Endothelial cell of umbilical vein (primary cell): ENCODE measurements at regions not wholly inside any gene's neighbourhood (a gene's known extent, or its start where the extent isn't known, plus 50 kb on each side); places are given as distances from the start of the nearest gene placed in this dataset.

Source experiments
- BruUV-seq: library from RNA; stranded (reverse); fragments of 400-500 nt; replicated peaks from 2 replicates; lab custom pipeline; 2021; lab: Mats Ljungman, UMichigan
- CTCF ChIA-PET: fragments of 300-600, 350-600 bp; sonication (Branson Sonifier 250); formaldehyde crosslinking; loops from one replicate; lab custom pipeline; 2021; ENCODE audit warnings: antibody characterized with exemption, inconsistent platforms; lab: Charles Lee
- POLR2A ChIA-PET: fragments of 300-600, 350-600 bp; sonication (Branson Sonifier 250); formaldehyde crosslinking; loops from one replicate; lab custom pipeline; 2021; ENCODE audit warnings: antibody characterized with exemption, inconsistent platforms; lab: Charles Lee
- DNase-seq: peaks from one replicate; pipeline ENCODE4 v3.0.0-alpha.2; 2011; ENCODE audit warnings: low read depth, low spot score
- FAIRE-seq: peaks from 2 replicates; lab custom pipeline; 2011; peaks lifted over from hg19 to GRCh38; lab: Jason Lieb, UNC
- H2AFZ ChIP-seq: 2 replicates; pipeline ENCODE4 v1.6.0; 2012; ENCODE audit warnings: low read depth, low read length, control low read depth, inconsistent platforms
- H3K27ac ChIP-seq: 2 replicates; pipeline ENCODE4 v1.5.1; 2011; ENCODE audit warnings: low read depth, mild to moderate bottlenecking, control low read depth, low read length, moderate library complexity; ENCODE audit not compliant: insufficient read depth
- H3K27me3 ChIP-seq, 2 experiments: 2 replicates each; pipeline versions ENCODE4 v1.6.0 to v1.6.1; 2011; ENCODE audit warnings: low read length in 2 of 2, mixed read lengths in 1 of 2; ENCODE audit not compliant: control insufficient read depth in 2 of 2, insufficient read depth in 2 of 2
- H3K36me3 ChIP-seq, 2 experiments: 2 replicates in 1 of 2; 3 replicates in 1 of 2; pipeline ENCODE4 v1.5.1; 2011; ENCODE audit warnings: low read length in 2 of 2, mild to moderate bottlenecking in 1 of 2, moderate library complexity in 1 of 2; ENCODE audit not compliant: control insufficient read depth in 2 of 2, insufficient read depth in 2 of 2; ENCODE audit errors: extremely low read depth in 1 of 2
- H3K4me1 ChIP-seq: 3 replicates; pipeline ENCODE4 v1.5.1; 2011; ENCODE audit warnings: mild to moderate bottlenecking, low read length; ENCODE audit not compliant: control insufficient read depth, insufficient read depth; ENCODE audit errors: extremely low read depth
- H3K4me2 ChIP-seq: 2 replicates; pipeline ENCODE4 v1.6.1; 2011; ENCODE audit warnings: low read length, control low read depth, mixed read lengths; ENCODE audit not compliant: insufficient read depth
- H3K4me3 ChIP-seq, 3 experiments: fragments of 200-600 bp in 1 of 3; sonication (generic), shearing (Covaris generic) in 1 of 3; replicated peaks in 1 of 3; 2 replicates each; pipeline ENCODE4 v1.5.1; 2011 to 2016; ENCODE audit warnings: control low read depth in 3 of 3, low read length in 3 of 3, mild to moderate bottlenecking in 2 of 3, inconsistent platforms in 1 of 3, low read depth in 1 of 3, moderate library complexity in 1 of 3; ENCODE audit not compliant: insufficient read depth in 1 of 3
- H3K79me2 ChIP-seq: 2 replicates; pipeline ENCODE4 v1.6.0; 2012; ENCODE audit warnings: low read length, inconsistent platforms; ENCODE audit not compliant: control insufficient read depth, insufficient read depth
- H3K9ac ChIP-seq: replicated peaks from 2 replicates; pipeline ENCODE3; 2011; ENCODE audit warnings: low read length, control low read depth; ENCODE audit not compliant: insufficient read depth; ENCODE audit errors: extremely low read depth
- H3K9me1 ChIP-seq: replicated peaks from 3 replicates; pipeline ENCODE4 v1.6.0; 2011; ENCODE audit warnings: mild to moderate bottlenecking, low read length; ENCODE audit not compliant: control insufficient read depth, insufficient read depth; ENCODE audit errors: extremely low read depth
- H3K9me3 ChIP-seq: replicated peaks from 2 replicates; pipeline ENCODE4 v1.5.1; 2012; ENCODE audit warnings: low read length, inconsistent platforms; ENCODE audit not compliant: control insufficient read depth, insufficient read depth
- H4K20me1 ChIP-seq: replicated peaks from 2 replicates; pipeline ENCODE3; 2011; ENCODE audit warnings: mild to moderate bottlenecking, low read length; ENCODE audit not compliant: control insufficient read depth, insufficient read depth; ENCODE audit errors: extremely low read depth
- CTCF ChIP-seq, 2 donors: IDR thresholded peaks; 1 replicate in 1 of 2; 2 replicates in 1 of 2; pipeline ENCODE4 v1.5.1; 2011; ENCODE audit warnings: low read length in 2 of 2, mild to moderate bottlenecking in 2 of 2, moderate library complexity in 2 of 2, control low read depth in 1 of 2, inconsistent platforms in 1 of 2, low read depth in 1 of 2; ENCODE audit not compliant: insufficient read depth in 1 of 2; ENCODE audit errors: extremely low read depth in 1 of 2
- EZH2 ChIP-seq: IDR thresholded peaks from 2 replicates; pipeline ENCODE4 v1.6.1; 2012; ENCODE audit warnings: borderline replicate concordance, low read depth, mild to moderate bottlenecking, moderate library complexity, low read length, inconsistent platforms; ENCODE audit not compliant: severe bottlenecking
- FOS ChIP-seq: IDR thresholded peaks from 2 replicates; pipeline ENCODE4 v1.6.1; 2011; ENCODE audit warnings: mild to moderate bottlenecking, low read length, moderate library complexity, borderline replicate concordance; ENCODE audit not compliant: insufficient read depth
- GATA2 ChIP-seq: IDR thresholded peaks from 2 replicates; pipeline ENCODE4 v1.7.0; 2011; ENCODE audit warnings: low read depth, mild to moderate bottlenecking, moderate library complexity, mixed read lengths, low read length; ENCODE audit not compliant: insufficient read length, insufficient read depth
- JUN ChIP-seq: IDR thresholded peaks from 2 replicates; pipeline ENCODE4 v1.6.1; 2011; ENCODE audit warnings: borderline replicate concordance, low read depth; ENCODE audit not compliant: insufficient read length, insufficient read depth
- MAX ChIP-seq: IDR thresholded peaks from 2 replicates; pipeline ENCODE4 v1.6.1; 2011; ENCODE audit not compliant: insufficient read depth, insufficient read length
- MYC ChIP-seq: IDR thresholded peaks from one replicate; pipeline ENCODE4 v1.6.1; 2011; ENCODE audit warnings: mild to moderate bottlenecking, low read depth, low read length
- POLR2A ChIP-seq: IDR thresholded peaks from 2 replicates; pipeline ENCODE4 v1.6.1; 2012; ENCODE audit warnings: low read depth, mild to moderate bottlenecking, control low read depth, low read length
- POLR2AphosphoS5 ChIP-seq: IDR thresholded peaks from 2 replicates; pipeline ENCODE4 v1.6.1; 2012; ENCODE audit warnings: low read depth, mild to moderate bottlenecking, control low read depth, low read length, moderate library complexity; ENCODE audit not compliant: insufficient read depth
- dilution Hi-C: fragments of 300-500 bp; cut with MboI; formaldehyde crosslinking; loops from one replicate; pipeline ENCODE4 v1.15.0; 2019; ENCODE audit warnings: low sequenced_read_pairs; ENCODE audit not compliant: extremely low pct_ligation_motif_present
- intact Hi-C: fragments of 100-400 bp; cut with micrococcal nuclease; formaldehyde crosslinking; loops from one replicate; pipeline ENCODE4 v1.10.0; 2022

- ChIA-PET CTCF (no interaction called here), POLR2A (no interaction called here)
- dilution Hi-C loops (no loop called here), intact Hi-C loops (no loop called here)
- Histone ChIP-seq H3K4me2 (no peak overlapping the region), H3K79me2 (no peaks in the 10 kb centered on the region), H3K27me3 (no peaks in the 10 kb centered on the region), H3K9ac (no peak overlapping the region), H3K9me1 (no peaks in the 10 kb centered on the region), H3K9me3 (no peaks in the 10 kb centered on the region), H4K20me1 (no peaks in the 10 kb centered on the region), H3K4me3 (no peak overlapping the region), H2AFZ (no peak overlapping the region), H3K36me3 (no peaks in the 10 kb centered on the region), H3K27ac (no peak overlapping the region), H3K4me1 (no peaks in the 10 kb centered on the region)
- no peak for TF ChIP-seq MAX
- no peak for TF ChIP-seq POLR2A
- TF ChIP-seq POLR2AphosphoS5, result no peak
- TF ChIP-seq CTCF (IDR thresholded peaks at IDR 0.05; ENCODE audit: extremely low read depth in 1 of 2, insufficient read depth in 1 of 2, low read depth in 1 of 2, low read length in 2 of 2), result no peak
- TF ChIP-seq EZH2, result no peak
- TF ChIP-seq MYC, result no peak
- no peak for TF ChIP-seq JUN
- TF ChIP-seq FOS, result no peak
- TF ChIP-seq GATA2, result no peak
- no peak for FAIRE-seq
- DNase-seq, result no peak
- BruUV-seq, result no TSS peak
Measured at GRCh38 chr6:168221000-168221399, 98.6 kb downstream of the DACT2 start.
